ENCODE measurements at regions not wholly inside any gene's neighbourhood (a gene's known extent, or its start where the extent isn't known, plus 50 kb on each side); places are given as distances from the start of the nearest gene placed in this dataset.

GRCh38 chrX:111006116-111006515 is 89.9 kb upstream of the PAK3 start:
- H4K8ac ChIP-seq (ENCODE audit: low read depth in 2 of 2, low read length in 2 of 2) = no peak overlapping the region
- H3K4me1 ChIP-seq (ENCODE audit: control insufficient read depth, insufficient read depth, low read length) = no peaks in the 10 kb centered on the region
- H3K9ac ChIP-seq (ENCODE audit: low read depth, low read length) = no peak overlapping the region
- WGBS, 2 experiments (ENCODE audit: extremely low coverage in 2 of 2, insufficient read length in 1 of 2) = no CpG with 5 or more reads among the region's 2 CpGs
- H3K56ac ChIP-seq (ENCODE audit: extremely low read depth, insufficient read depth, low read length) = no peak overlapping the region
- peaks cover 19% of the 10 kb centered on the region for H3K27me3 ChIP-seq (ENCODE audit: control insufficient read depth, insufficient read depth, low read length)
- POLR2A ChIA-PET (ENCODE audit: unreplicated experiment) = no interaction called here
- H2BK15ac ChIP-seq (ENCODE audit: low read depth, low read length) = no peak overlapping the region
- no peak overlapping the region for H3K27ac ChIP-seq (ENCODE audit: insufficient read depth, low read length)
- peak; percentile 58; the same call in 1 of the 2 replicates for TF ChIP-seq CEBPB (IDR thresholded peaks at IDR 0.05; ENCODE audit: low read depth, low read length)
- TF ChIP-seq RFX5 (IDR thresholded peaks at IDR 0.05; ENCODE audit: low read depth, low read length) = no peak
- no peak overlapping the region for H3K4ac ChIP-seq (ENCODE audit: low read depth, low read length)
- CTCF ChIA-PET = interaction anchor here (0.6 kb wide), 1 partner anchor 12 kb away, joined by 3 read pairs; no protein-coding TSS in a partner anchor
- H3K36me3 ChIP-seq (ENCODE audit: control insufficient read depth, insufficient read depth, low read length) = no peaks in the 10 kb centered on the region
- no TSS peak for BruUV-seq (replicated peaks)
- no peak overlapping the region for H4K91ac ChIP-seq (ENCODE audit: insufficient read depth, low read depth, low read length)
- no peak overlapping the region for H3K14ac ChIP-seq (replicated peaks; ENCODE audit: low read depth, low read length)
- DNase-seq (no peak), ATAC-seq (ENCODE audit: low read depth) (no peak)
- no peaks in the 10 kb centered on the region for H4K20me1 ChIP-seq (ENCODE audit: insufficient read depth, low read length)
- no peak overlapping the region for H2BK5ac ChIP-seq (ENCODE audit: low read depth, low read length, poor library complexity, severe bottlenecking)
- H4K5ac ChIP-seq (ENCODE audit: low read depth, low read length) = no peak overlapping the region
- no peak overlapping the region for H3K4me2 ChIP-seq (ENCODE audit: low read depth, low read length)
- H2AK9ac ChIP-seq (replicated peaks; ENCODE audit: low read depth, low read length, poor library complexity) = no peak overlapping the region
- H3K9me1 ChIP-seq (ENCODE audit: insufficient read depth, low read length) = no peaks in the 10 kb centered on the region
- intact Hi-C loops (cut with micrococcal nuclease) (no loop called here), in situ Hi-C loops (cut with MboI; ENCODE audit: low sequenced_read_pairs) (no loop called here), dilution Hi-C loops (cut with HindIII; ENCODE audit: low sequenced_read_pairs, unreplicated experiment) (no loop called here)
- H3K4me3 ChIP-seq (ENCODE audit: insufficient read depth, low read depth, low read length) = no peak overlapping the region
- H2AK5ac ChIP-seq (ENCODE audit: low read depth, low read length) = no peak overlapping the region
- no peak overlapping the region for H2AFZ ChIP-seq (replicated peaks; ENCODE audit: low read length, poor library complexity)
- H3K9me3 ChIP-seq (ENCODE audit: control insufficient read depth, insufficient read depth, low read length) = no peaks in the 10 kb centered on the region
- H3K79me1 ChIP-seq (ENCODE audit: low read depth in 1 of 2, low read length in 2 of 2) = no peaks in the 10 kb centered on the region
- H3K18ac ChIP-seq (ENCODE audit: low read depth, low read length) = no peak overlapping the region
- no peak overlapping the region for H2BK20ac ChIP-seq (ENCODE audit: low read depth, low read length)
- no peak overlapping the region for H2BK120ac ChIP-seq (ENCODE audit: low read depth, low read length)
- no peak overlapping the region for H3K23ac ChIP-seq (ENCODE audit: low read depth, low read length)
